Activated gamma-delta T cell treated with Interleukin-2 at 50 U/mL for 16 hours (primary cell): ENCODE measurements at regions not wholly inside any gene's neighbourhood (a gene's known extent, or its start where the extent isn't known, plus 50 kb on each side); places are given as distances from the start of the nearest gene placed in this dataset.
"Not testable (repeated sequence)": the region's sequence is repeated elsewhere in the genome, so short reads cannot be mapped to it uniquely, and the experiment has no call there.

Experiments used
- DNase-seq: peaks from one replicate; pipeline ENCODE4 v3.0.0-alpha.2; 2020

- DNase-seq: no peak
Observed at GRCh38 chr1:55463814-55464475, 248.8 kb upstream of the USP24 start.

- DNase-seq: no peak
Observed at GRCh38 chr1:55457874-55458273, 242.7 kb upstream of the USP24 start.

GRCh38 chr1:55456971-55457370, 241.8 kb upstream of the USP24 start:
- DNase-seq: no peak

- no peak for DNase-seq
Observed at GRCh38 chr1:55448261-55448660, 233.1 kb upstream of the USP24 start.

GRCh38 chr1:55447488-55447887, 232.3 kb upstream of the USP24 start:
- no peak for DNase-seq

- DNase-seq: no peak
Observed at GRCh38 chr1:55446351-55446750, 231.2 kb upstream of the USP24 start.

GRCh38 chr1:55445416-55445815, 230.3 kb upstream of the USP24 start:
- DNase-seq: no peak

GRCh38 chr1:55444667-55445066, 229.5 kb upstream of the USP24 start:
- DNase-seq: no peak

GRCh38 chr1:55443175-55443915, 228.2 kb upstream of the USP24 start:
- no peak for DNase-seq

GRCh38 chr1:55441489-55441888, 226.3 kb upstream of the USP24 start:
- DNase-seq: no peak

GRCh38 chr1:55437692-55438091, 222.5 kb upstream of the USP24 start:
- no peak for DNase-seq

GRCh38 chr1:55430720-55431119, 215.6 kb upstream of the USP24 start:
- DNase-seq: not testable (repeated sequence)

- DNase-seq: not testable (repeated sequence)
Observed at GRCh38 chr1:55430206-55430605, 215.0 kb upstream of the USP24 start.

- no peak for DNase-seq
Observed at GRCh38 chr1:55428944-55429931, 214.1 kb upstream of the USP24 start.

GRCh38 chr1:55428231-55428630, 213.1 kb upstream of the USP24 start:
- DNase-seq: no peak

GRCh38 chr1:55427606-55428005, 212.4 kb upstream of the USP24 start:
- no peak for DNase-seq

GRCh38 chr1:55426619-55427018, 211.5 kb upstream of the USP24 start:
- DNase-seq: no peak

GRCh38 chr1:55426156-55426555, 211.0 kb upstream of the USP24 start:
- no peak for DNase-seq

- DNase-seq: no peak
Observed at GRCh38 chr1:55425310-55425930, 210.3 kb upstream of the USP24 start.

- DNase-seq: no peak
Observed at GRCh38 chr1:55423376-55423775, 208.2 kb upstream of the USP24 start.

GRCh38 chr1:55420929-55421716, 206.0 kb upstream of the USP24 start:
- no peak for DNase-seq

GRCh38 chr1:55420026-55420425, 204.9 kb upstream of the USP24 start:
- DNase-seq: no peak
